ENCODE measurements at regions not wholly inside any gene's neighbourhood (a gene's known extent, or its start where the extent isn't known, plus 50 kb on each side); places are given as distances from the start of the nearest gene placed in this dataset.

GRCh38 chr20:22791877-22792525 lies 207.6 kb upstream of the FOXA2 start:
- no CpG with 5 or more reads among the region's 3 CpGs for WGBS (ENCODE audit: extremely low coverage, insufficient read length, low lambda C conversion rate)
- no peak overlapping the region for H3K4me2 ChIP-seq (ENCODE audit: insufficient read depth, insufficient read length, low read length)

More at GRCh38 chr20:22791877-22792525, 207.6 kb upstream of the FOXA2 start:
- H3K23me2 ChIP-seq (ENCODE audit: insufficient read length, low read depth, low read length, poor library complexity, severe bottlenecking): no peaks in the 10 kb centered on the region
- H3K9ac ChIP-seq (ENCODE audit: extremely low read depth, insufficient read length, low read length): no peak overlapping the region
- H3K79me2 ChIP-seq (ENCODE audit: insufficient read depth, low read length): no peaks in the 10 kb centered on the region
- no peak overlapping the region for H3K23ac ChIP-seq (ENCODE audit: insufficient read length, low read depth, low read length)
- H4K8ac ChIP-seq (replicated peaks; ENCODE audit: insufficient read length, low read depth, low read length): no peak overlapping the region
- no peak overlapping the region for H2AFZ ChIP-seq (ENCODE audit: low read length)
- H3K14ac ChIP-seq (ENCODE audit: insufficient read depth, low read length): no peak overlapping the region
- H2BK5ac ChIP-seq (ENCODE audit: insufficient read length, low read length): no peak overlapping the region
- no peak overlapping the region for H2BK20ac ChIP-seq (ENCODE audit: low read depth, low read length, poor library complexity, severe bottlenecking)
- H3K4me1 ChIP-seq (ENCODE audit: insufficient read depth, low read length): 0 out of 2 replicates have a peak, but pooled peaks cover 4% of the 10 kb centered on the region
- Mint-ChIP-seq H3K9me3 (no peaks in the 10 kb centered on the region), H3K4me1 (peaks cover 13 to 14% of the 10 kb centered on the region in 2 experiments), H3K27ac (no peak overlapping the region), H3K36me3 (ENCODE audit: insufficient read depth in 1 of 3, low read depth in 3 of 3) (no peaks in the 10 kb centered on the region), H3K4me3 (no peak overlapping the region), H3K27me3 (ENCODE audit: low read depth) (peaks cover 4% of the 10 kb centered on the region; the same call in 1 of the 2 replicates)
- H3K4ac ChIP-seq (ENCODE audit: low read depth, low read length): no peak overlapping the region
- no peak for TF ChIP-seq CTCF (conservative IDR thresholded peaks at IDR 0.05)
- H3K56ac ChIP-seq (ENCODE audit: insufficient read length, low read depth, low read length): no peak overlapping the region
- no peak overlapping the region for H2BK15ac ChIP-seq (ENCODE audit: low read depth, low read length)
- no peak overlapping the region for H2AK5ac ChIP-seq (ENCODE audit: insufficient read length, low read length)
- H3K79me1 ChIP-seq (ENCODE audit: insufficient read depth, low read depth, low read length, poor library complexity, severe bottlenecking): no peaks in the 10 kb centered on the region
- H4K5ac ChIP-seq (ENCODE audit: insufficient read length, low read depth, low read length): no peak overlapping the region
- H3K27ac ChIP-seq (ENCODE audit: insufficient read length, low read depth, low read length): no peak overlapping the region
- H4K20me1 ChIP-seq (ENCODE audit: control insufficient read depth, insufficient read depth, insufficient read length): no peaks in the 10 kb centered on the region
- H2BK120ac ChIP-seq (ENCODE audit: low read depth, low read length, poor library complexity, severe bottlenecking): no peak overlapping the region
- H3K9me3 ChIP-seq (ENCODE audit: control insufficient read depth, low read depth, low read length): no peaks in the 10 kb centered on the region
- no peak overlapping the region for H4K91ac ChIP-seq (ENCODE audit: insufficient read length, low read depth, low read length)
- H3K18ac ChIP-seq (ENCODE audit: insufficient read length, low read depth, low read length): no peak overlapping the region
- no peaks in the 10 kb centered on the region for H3K27me3 ChIP-seq (ENCODE audit: insufficient read depth, low read length)
- H3T11ph ChIP-seq (ENCODE audit: low read length): no peak overlapping the region
- no peak overlapping the region for H2BK12ac ChIP-seq (ENCODE audit: insufficient read length, low read depth, low read length)
- no peak for DNase-seq
